ENCODE measurements at regions not wholly inside any gene's neighbourhood (a gene's known extent, or its start where the extent isn't known, plus 50 kb on each side); places are given as distances from the start of the nearest gene placed in this dataset.

GRCh38 chr15:61571026-61571425 lies 341.9 kb upstream of the RORA start:
- in situ Hi-C loops (cut with MboI; ENCODE audit: low pct_unique_long_range_greater_than_20kb, low sequenced_read_pairs): no loop called here
- no peak for DNase-seq

- DNase-seq: no peak
- in situ Hi-C loops (cut with MboI; ENCODE audit: low pct_unique_long_range_greater_than_20kb, low sequenced_read_pairs): no loop called here
Observed at GRCh38 chr15:61564785-61565184, 335.7 kb upstream of the RORA start.

DNA sequence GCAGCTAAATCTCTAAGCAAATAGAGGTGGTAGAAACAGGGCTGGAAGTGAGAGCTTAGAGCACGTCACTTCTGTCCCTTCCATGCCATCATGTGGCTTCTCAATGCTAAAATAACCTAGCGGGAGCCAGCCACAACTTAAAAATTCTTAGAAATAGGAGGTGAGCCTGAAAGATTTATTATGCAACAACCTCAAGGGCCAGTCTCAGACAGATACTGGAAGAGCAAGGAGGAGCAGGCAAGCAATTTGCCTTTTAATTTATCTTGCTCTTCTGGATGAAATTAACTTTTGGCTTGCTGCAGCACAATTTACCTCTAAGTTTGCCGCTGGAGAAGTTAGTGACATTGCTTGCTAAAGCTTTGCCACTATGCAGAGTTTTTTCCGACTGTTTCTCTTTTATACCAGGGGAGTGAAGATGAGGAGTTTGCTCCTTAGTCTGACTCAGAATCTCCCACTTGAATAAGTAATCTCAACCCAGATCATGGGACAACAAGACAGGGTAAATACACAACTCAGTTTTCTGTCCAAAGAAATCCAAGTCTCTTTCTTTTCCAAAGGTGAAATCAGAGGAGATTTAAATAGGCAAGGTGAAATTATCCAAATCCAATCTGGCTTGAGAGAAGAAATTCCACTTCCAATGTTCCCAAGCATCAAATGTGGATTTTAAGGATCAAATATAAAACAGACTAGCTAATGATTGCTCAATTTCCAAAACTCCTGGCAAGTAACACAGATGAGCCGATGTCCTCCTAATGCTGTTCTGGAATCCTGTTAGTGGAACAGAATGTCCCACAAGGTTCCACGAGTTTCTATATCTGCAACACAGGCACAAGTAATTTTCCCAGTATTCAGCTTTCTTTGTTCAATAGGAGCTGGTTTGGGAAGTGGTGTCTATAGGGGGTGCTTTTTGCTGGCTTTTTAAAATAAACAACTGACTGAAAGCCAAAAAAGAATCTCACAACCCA lies 329.4 kb upstream of the RORA start:
- in situ Hi-C loops (cut with MboI; ENCODE audit: low pct_unique_long_range_greater_than_20kb, low sequenced_read_pairs): no loop called here
- DNase-seq: no peak

DNA sequence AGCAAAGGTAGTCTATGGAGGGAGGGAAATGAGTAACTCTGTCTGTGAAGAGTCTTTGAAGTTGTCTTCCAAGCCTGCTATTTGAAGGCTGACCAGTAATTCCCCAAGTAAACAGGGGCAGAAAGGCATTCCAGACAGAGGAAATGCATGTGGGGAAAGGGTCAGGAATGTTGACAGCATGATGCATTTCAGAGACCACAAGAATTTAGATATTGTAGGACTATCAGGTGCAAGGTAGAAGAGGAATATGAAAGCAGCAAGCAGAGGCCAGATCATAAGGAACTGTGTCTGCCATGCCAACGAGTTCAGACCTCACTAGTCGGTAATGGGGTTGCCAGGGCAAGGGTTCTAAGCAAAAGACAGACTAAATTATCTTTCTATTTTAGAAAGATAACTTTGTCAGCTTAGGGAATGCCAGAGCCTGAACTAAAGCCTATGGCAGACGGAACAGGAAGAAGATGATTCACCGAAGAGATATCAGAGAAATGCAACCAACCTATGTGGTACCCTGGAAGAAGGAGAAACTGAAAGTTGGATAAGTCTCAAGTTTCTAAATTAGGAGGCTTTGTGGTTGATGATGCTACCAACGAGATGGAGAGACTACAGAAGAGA lies 327.0 kb upstream of the RORA start:
- no peak for DNase-seq
- in situ Hi-C loops (cut with MboI; ENCODE audit: low pct_unique_long_range_greater_than_20kb, low sequenced_read_pairs): no loop called here

- in situ Hi-C loops (cut with MboI; ENCODE audit: low pct_unique_long_range_greater_than_20kb, low sequenced_read_pairs): no loop called here
Observed at GRCh38 chr15:61549727-61550126, 320.6 kb upstream of the RORA start.

DNA sequence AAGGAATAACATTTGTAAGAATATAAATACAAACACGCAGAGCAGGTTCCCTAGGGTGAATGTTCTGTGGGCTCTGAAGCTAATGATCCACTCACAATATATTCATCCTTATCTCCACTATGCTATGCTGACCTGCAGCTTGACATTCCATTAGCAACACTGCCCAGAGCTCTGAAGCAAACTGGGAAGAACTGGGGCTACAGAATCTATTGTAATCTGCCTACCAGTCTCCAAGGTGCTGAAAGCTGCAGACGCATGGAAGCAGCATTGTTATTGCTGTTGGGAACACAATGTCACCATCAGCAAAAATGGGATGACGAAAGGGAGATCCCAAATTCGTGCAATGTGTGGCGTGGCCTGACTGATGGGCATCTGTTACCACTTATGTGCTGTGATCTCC lies 316.7 kb upstream of the RORA start:
- DNase-seq: no peak

More at GRCh38 chr15:61549727-61550126, 320.6 kb upstream of the RORA start:
- DNase-seq: no peak

GRCh38 chr15:61541516-61541915 lies 312.4 kb upstream of the RORA start:
- in situ Hi-C loops (cut with MboI; ENCODE audit: low pct_unique_long_range_greater_than_20kb, low sequenced_read_pairs): no loop called here
- DNase-seq: no peak

More for the DNA sequence above, 316.7 kb upstream of the RORA start:
- in situ Hi-C loops (cut with MboI; ENCODE audit: low pct_unique_long_range_greater_than_20kb, low sequenced_read_pairs): no loop called here

DNA sequence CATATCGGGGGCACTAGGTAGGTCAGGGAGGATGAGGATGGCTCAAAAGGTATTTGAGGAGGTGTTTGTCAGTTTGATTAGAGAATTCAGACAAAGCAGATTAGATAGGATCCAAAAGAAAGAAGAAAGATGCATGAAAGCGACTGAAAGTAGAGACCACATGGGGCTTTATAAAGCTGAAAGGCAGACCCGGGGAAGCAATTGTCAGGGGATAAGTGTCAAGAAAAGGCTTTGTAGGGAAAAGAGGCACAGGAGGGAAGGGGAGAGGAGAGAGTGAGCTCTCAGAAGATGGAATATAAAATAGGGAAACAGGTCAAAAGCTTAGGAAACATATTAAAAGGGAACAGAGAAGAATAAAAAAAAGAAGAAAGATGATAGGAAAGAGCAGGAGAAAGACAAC lies 308.2 kb upstream of the RORA start:
- in situ Hi-C loops (cut with MboI; ENCODE audit: low pct_unique_long_range_greater_than_20kb, low sequenced_read_pairs): no loop called here

GRCh38 chr15:61534986-61535385 lies 305.9 kb upstream of the RORA start:
- in situ Hi-C loops (cut with MboI; ENCODE audit: low pct_unique_long_range_greater_than_20kb, low sequenced_read_pairs): no loop called here
- DNase-seq: no peak

More for the DNA sequence above, 308.2 kb upstream of the RORA start:
- DNase-seq: no peak

DNA sequence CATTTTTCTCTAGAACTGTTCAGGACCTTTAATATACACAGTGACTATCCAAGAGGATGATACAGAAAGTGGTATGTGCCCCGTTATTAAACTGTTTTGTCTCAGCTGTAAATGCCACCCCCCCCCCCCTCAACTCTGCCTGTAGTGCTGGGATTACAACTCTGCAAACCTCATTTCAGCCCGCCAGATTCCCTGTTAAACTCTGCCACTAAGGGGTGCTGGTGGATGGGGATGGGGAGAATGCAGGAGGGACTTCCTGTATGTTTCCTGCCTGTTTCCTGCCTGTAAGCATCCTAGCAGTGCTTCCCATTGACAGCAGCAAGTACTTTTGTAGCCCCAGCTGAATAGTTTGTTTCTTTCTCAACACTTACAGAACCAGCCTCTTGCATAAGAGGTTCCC lies 301.7 kb upstream of the RORA start:
- DNase-seq: no peak
- in situ Hi-C loops (cut with MboI; ENCODE audit: low pct_unique_long_range_greater_than_20kb, low sequenced_read_pairs): no loop called here

- in situ Hi-C loops (cut with MboI; ENCODE audit: low pct_unique_long_range_greater_than_20kb, low sequenced_read_pairs): no loop called here
- DNase-seq: no peak
Observed at GRCh38 chr15:61528581-61528910, 299.4 kb upstream of the RORA start.

DNA sequence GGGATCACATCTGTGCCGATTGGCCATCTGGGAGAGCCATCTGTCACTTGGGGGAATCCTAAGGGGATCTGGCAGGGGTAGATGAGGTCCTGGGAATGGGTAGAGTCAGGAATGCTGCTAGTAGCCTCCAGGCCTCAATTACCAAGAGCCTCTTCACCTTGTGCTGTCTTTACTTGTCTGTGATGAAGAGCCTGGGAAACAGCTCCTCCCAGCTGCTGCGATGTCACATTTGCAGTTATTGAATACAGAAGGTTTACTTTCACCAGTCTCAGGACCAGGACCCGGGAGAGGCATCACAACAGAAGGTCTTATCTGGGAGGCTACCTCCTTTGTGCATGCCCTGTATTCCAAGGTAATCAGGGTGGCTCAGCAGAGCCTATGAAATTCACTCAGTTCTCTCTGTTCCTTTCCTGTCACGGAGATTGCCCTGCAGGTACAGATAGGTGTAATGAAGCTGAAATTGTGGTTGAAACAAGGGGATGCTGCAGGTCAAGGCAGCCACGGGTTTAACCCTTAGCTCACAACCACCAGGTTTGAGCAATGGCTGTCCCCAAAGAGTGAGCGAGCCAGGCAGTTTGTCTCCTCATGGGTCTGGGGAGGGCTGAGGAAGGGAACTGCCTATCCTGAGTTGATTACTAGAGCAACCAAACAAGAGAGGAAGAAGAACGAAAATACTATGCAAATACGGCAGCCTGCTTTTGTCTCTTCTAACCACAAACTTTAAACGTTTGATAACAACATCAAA lies 298.9 kb upstream of the RORA start:
- in situ Hi-C loops (cut with MboI; ENCODE audit: low pct_unique_long_range_greater_than_20kb, low sequenced_read_pairs): no loop called here
- no peak for DNase-seq

GRCh38 chr15:61524545-61524944 lies 295.4 kb upstream of the RORA start:
- in situ Hi-C loops (cut with MboI; ENCODE audit: low pct_unique_long_range_greater_than_20kb, low sequenced_read_pairs): no loop called here
- no peak for DNase-seq

DNA sequence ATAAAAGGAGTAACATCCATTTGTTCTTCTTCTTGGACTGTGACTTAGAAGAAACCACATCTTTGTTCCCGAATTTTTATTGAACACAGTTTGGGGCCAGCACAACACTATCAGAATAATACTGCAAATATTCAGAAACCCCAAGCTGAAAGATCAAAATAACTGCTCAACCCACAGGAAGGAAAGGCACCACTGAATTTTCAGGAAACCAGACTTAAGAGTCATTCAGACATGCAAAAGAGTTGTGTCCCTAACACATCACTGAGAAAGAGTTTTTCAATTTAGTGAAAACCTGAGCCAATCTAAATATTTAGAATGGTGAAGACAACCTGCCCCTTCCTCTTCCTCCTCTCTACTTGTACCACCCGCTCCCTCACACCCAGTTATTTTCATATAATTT lies 295.0 kb upstream of the RORA start:
- DNase-seq: no peak
- in situ Hi-C loops (cut with MboI; ENCODE audit: low pct_unique_long_range_greater_than_20kb, low sequenced_read_pairs): no loop called here

- DNase-seq: no peak
- in situ Hi-C loops (cut with MboI; ENCODE audit: low pct_unique_long_range_greater_than_20kb, low sequenced_read_pairs): no loop called here
Observed at GRCh38 chr15:61522411-61522810, 293.3 kb upstream of the RORA start.

DNA sequence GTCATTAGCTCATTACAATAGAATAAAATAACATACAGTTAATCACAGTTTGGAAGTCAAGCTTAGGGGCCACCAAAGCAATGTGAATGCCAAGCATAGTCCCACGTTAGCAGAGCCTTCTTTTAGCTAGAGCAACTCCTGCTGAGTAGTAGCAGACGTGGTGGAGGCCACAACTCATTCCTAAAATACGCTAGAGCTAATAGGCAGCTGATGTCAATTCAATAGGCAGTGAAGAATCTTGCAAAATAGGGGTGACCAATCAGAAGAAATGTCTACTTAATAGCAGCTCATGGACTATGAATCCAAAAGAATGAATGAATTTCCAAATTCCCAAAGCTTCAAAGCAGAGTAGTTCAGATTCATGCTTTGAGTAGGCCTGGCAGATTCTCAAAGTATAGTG lies 292.9 kb upstream of the RORA start:
- no peak for DNase-seq
- in situ Hi-C loops (cut with MboI; ENCODE audit: low pct_unique_long_range_greater_than_20kb, low sequenced_read_pairs): no loop called here

DNA sequence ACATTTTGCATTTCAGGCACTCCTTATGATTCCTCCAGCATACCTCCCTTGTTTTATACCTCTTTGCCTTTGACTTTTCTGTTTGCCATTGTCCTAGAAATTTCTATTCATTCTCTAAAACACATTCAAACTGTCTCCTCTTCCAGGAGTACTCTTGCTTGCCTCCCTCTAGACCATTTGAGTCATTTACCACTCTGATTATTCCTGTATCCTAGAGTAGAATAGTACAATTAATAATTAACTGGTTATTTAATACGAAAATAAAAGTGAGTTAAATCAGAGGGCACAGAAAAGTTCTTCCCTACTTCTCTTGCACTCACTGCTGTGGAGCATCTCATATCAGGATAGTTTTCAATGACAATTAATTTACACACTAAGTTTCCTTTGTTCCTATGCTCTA lies 290.2 kb upstream of the RORA start:
- in situ Hi-C loops (cut with MboI; ENCODE audit: low pct_unique_long_range_greater_than_20kb, low sequenced_read_pairs): no loop called here

DNA sequence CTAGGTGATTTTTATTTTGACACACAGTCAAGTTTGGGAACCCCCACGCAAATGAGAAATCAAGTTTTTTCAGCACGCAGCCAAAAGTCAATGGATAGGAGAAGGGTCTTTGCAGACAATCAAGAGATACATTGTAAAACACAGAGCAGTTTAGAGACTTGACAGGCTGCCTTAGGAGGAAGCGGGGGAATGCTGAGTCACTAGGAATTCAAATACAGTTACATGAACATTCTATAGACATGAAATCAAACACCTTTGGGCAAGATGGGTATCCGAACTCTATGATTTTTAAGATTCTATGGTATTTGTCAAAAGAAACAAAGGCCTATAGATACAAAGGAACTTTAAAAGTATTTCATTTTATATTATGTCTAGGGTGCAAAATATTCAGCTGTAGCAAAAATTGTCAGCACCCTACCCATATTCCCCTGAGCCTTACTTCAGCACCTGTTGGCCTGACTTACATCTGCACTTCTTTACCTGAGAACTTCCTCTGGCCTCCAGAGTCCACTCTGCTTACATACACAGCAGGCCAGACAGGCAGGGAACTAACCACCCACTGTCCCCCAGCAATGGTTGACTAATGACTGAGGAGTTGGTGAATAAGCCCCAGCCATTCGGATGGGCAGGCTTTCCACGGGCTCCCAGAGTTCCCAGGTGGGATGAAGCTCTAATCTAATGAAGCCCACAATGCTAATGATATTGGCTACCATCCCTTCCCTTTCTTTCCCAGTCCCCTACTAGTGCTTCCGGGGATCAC lies 289.3 kb upstream of the RORA start:
- in situ Hi-C loops (cut with MboI; ENCODE audit: low pct_unique_long_range_greater_than_20kb, low sequenced_read_pairs): no loop called here
- no peak for DNase-seq

More for the DNA sequence above, 290.2 kb upstream of the RORA start:
- DNase-seq: no peak

DNA sequence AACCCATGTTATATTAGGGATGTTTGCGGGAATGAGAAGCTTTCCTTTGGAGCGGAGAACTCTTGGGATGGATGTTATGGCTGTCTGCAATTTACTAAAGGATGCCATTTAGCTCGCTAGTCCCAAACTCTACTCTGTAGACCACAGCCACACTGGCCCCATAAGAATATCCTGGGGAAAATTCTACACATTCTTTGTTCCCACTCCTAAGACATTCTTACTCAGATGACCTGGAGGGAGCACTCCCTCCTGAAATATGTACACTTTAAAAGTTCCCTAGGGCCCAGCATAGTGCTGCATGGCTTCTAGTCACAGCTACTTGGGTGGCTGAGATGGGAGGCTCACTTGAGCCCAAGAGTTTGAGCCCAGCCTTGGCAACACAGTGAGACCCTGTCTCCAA lies 288.7 kb upstream of the RORA start:
- in situ Hi-C loops (cut with MboI; ENCODE audit: low pct_unique_long_range_greater_than_20kb, low sequenced_read_pairs): no loop called here
- DNase-seq: no peak

All from KBM-7 (cell line).